ENCODE measurements at regions not wholly inside any gene's neighbourhood (a gene's known extent, or its start where the extent isn't known, plus 50 kb on each side); places are given as distances from the start of the nearest gene placed in this dataset.

GRCh38 chr20:58125726-58126125 lies 102.7 kb downstream of the ANKRD60 start:
- Histone ChIP-seq H3K36me3 (no peaks in the 10 kb centered on the region), H3K4me3 (replicated peaks in 1 of 3) (no peak overlapping the region), H3K27ac (no peak overlapping the region), H3K27me3 (no peaks in the 10 kb centered on the region), H3K4me1 (no peaks in the 10 kb centered on the region), H3K9me3 (no peaks in the 10 kb centered on the region)
- TF ChIP-seq, protein P1, sequence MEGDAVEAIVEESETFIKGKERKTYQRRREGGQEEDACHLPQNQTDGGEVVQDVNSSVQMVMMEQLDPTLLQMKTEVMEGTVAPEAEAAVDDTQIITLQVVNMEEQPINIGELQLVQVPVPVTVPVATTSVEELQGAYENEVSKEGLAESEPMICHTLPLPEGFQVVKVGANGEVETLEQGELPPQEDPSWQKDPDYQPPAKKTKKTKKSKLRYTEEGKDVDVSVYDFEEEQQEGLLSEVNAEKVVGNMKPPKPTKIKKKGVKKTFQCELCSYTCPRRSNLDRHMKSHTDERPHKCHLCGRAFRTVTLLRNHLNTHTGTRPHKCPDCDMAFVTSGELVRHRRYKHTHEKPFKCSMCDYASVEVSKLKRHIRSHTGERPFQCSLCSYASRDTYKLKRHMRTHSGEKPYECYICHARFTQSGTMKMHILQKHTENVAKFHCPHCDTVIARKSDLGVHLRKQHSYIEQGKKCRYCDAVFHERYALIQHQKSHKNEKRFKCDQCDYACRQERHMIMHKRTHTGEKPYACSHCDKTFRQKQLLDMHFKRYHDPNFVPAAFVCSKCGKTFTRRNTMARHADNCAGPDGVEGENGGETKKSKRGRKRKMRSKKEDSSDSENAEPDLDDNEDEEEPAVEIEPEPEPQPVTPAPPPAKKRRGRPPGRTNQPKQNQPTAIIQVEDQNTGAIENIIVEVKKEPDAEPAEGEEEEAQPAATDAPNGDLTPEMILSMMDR (IDR thresholded peaks at IDR 0.05): no peak
- no peak for TF ChIP-seq POLR2A (IDR thresholded peaks at IDR 0.05)
- intact Hi-C loops (cut with DNase I): no loop called here
- DNase-seq: no peak

GRCh38 chr20:58117944-58118343 lies 110.5 kb downstream of the ANKRD60 start:
- H3K36me3 ChIP-seq: no peaks in the 10 kb centered on the region
- TF ChIP-seq POLR2A (IDR thresholded peaks at IDR 0.05): no peak
- TF ChIP-seq, protein P1 (IDR thresholded peaks at IDR 0.05): no peak
- no peaks in the 10 kb centered on the region for H3K9me3 ChIP-seq
- H3K27ac ChIP-seq: no peak overlapping the region
- intact Hi-C loops (cut with DNase I): no loop called here
- no peaks in the 10 kb centered on the region for H3K27me3 ChIP-seq
- no peak for DNase-seq
- H3K4me3 ChIP-seq (replicated peaks in 1 of 3): no peak overlapping the region
- no peaks in the 10 kb centered on the region for H3K4me1 ChIP-seq

DNA sequence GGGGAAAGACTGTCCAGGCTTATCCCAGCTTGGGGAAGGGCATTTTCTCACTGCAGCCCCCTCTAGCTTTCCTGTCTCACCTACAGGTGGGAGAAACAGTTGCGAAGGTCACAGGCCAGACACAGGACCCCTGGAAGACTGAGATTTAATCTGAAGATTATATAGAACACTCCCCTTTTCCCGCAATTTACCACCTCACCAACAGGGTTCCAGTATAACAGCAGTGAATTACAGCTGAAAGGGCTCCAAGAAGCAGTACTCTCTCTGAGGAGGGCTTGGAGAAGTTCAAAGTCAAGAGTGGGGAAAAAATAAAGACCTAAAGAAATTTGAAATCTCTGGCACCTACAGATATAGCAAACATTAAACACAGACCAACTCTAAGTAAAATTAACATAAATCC lies 111.9 kb downstream of the ANKRD60 start:
- no peak for TF ChIP-seq POLR2A (IDR thresholded peaks at IDR 0.05)
- TF ChIP-seq, protein P1 (IDR thresholded peaks at IDR 0.05): no peak
- Histone ChIP-seq H3K4me1 (no peaks in the 10 kb centered on the region), H3K27me3 (no peaks in the 10 kb centered on the region), H3K36me3 (no peaks in the 10 kb centered on the region), H3K9me3 (no peaks in the 10 kb centered on the region), H3K27ac (no peak overlapping the region), H3K4me3 (replicated peaks in 1 of 3) (no peak overlapping the region)
- 78 to 84% methylated on average over 2 of the region's 2 CpGs for WGBS, 2 donors
- intact Hi-C loops (cut with DNase I): no loop called here
- DNase-seq: no peak

DNA sequence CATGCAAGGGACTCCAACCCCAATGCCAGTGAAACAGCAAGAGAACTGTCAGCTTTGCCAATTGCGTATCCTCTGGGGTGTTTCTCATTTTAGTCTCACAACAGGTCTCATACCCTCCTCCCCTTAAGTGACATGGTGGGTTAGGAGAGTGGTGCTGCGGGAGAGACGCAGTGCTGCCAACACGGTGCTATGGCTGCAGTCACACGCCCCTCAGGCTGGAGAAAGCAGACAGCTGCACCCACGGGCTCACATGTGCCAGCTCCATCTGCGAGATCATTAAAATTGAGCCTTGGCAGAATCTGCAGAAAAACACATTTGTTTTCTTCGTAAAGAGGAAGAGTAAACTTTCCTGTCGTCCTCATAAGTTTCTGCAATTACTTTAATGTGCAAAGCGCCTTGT lies 114.7 kb downstream of the ANKRD60 start:
- TF ChIP-seq POLR2A (IDR thresholded peaks at IDR 0.05): no peak
- TF ChIP-seq, protein P1 (IDR thresholded peaks at IDR 0.05): no peak
- 70 to 85% methylated on average over 10 of the region's 10 CpGs for WGBS, 2 donors
- Histone ChIP-seq H3K36me3 (no peaks in the 10 kb centered on the region), H3K9me3 (no peaks in the 10 kb centered on the region), H3K27ac (no peak overlapping the region), H3K27me3 (no peaks in the 10 kb centered on the region), H3K4me3 (replicated peaks in 1 of 3) (no peak overlapping the region), H3K4me1 (no peaks in the 10 kb centered on the region)
- intact Hi-C loops (cut with DNase I): no loop called here
- no peak for DNase-seq

- TF ChIP-seq, protein P1 (IDR thresholded peaks at IDR 0.05): no peak
- TF ChIP-seq POLR2A (IDR thresholded peaks at IDR 0.05): no peak
- WGBS, 2 donors: 78 to 79% methylated on average over 7 of the region's 7 CpGs
- intact Hi-C loops (cut with DNase I): no loop called here
- H3K4me1 ChIP-seq: no peaks in the 10 kb centered on the region
- no peak overlapping the region for H3K4me3 ChIP-seq (replicated peaks in 1 of 3)
- no peaks in the 10 kb centered on the region for H3K9me3 ChIP-seq
- DNase-seq: no peak
- no peak overlapping the region for H3K27ac ChIP-seq
- no peaks in the 10 kb centered on the region for H3K36me3 ChIP-seq
- H3K27me3 ChIP-seq: no peaks in the 10 kb centered on the region
These were observed 116.3 kb downstream of the ANKRD60 start for GRCh38 chr20:58112017-58112781.
